Middle frontal gyrus (tissue), 1 donor: ENCODE measurements at regions not wholly inside any gene's neighbourhood (a gene's known extent, or its start where the extent isn't known, plus 50 kb on each side); places are given as distances from the start of the nearest gene placed in this dataset.
"Not testable (repeated sequence)": the region's sequence is repeated elsewhere in the genome, so short reads cannot be mapped to it uniquely, and the experiment has no call there.

Experiments
- DNase-seq: peaks from one replicate; pipeline ENCODE4 v3.0.0-alpha.2; 2015; ENCODE audit warnings: low spot score; ENCODE audit errors: extremely low spot score

GRCh38 chr6:144433446-144433845 lies 148.3 kb downstream of the UTRN start:
- DNase-seq: not testable (repeated sequence)

GRCh38 chr6:144434308-144434990 lies 149.3 kb downstream of the UTRN start:
- DNase-seq: no peak

- DNase-seq: no peak
Measured at GRCh38 chr6:144435602-144436426, 150.7 kb downstream of the UTRN start.

GRCh38 chr6:144437105-144437504 lies 152.0 kb downstream of the UTRN start:
- DNase-seq: no peak

GRCh38 chr6:144438103-144438502 lies 153.0 kb downstream of the UTRN start:
- DNase-seq: no peak

- DNase-seq: no peak
Measured at GRCh38 chr6:144439016-144439415, 153.9 kb downstream of the UTRN start.

- not testable (repeated sequence) for DNase-seq
Measured at GRCh38 chr6:144441801-144442200, 156.7 kb downstream of the UTRN start.

- no peak for DNase-seq
Measured at GRCh38 chr6:144443157-144443556, 158.0 kb downstream of the UTRN start.

- DNase-seq: no peak
Measured at GRCh38 chr6:144447472-144447871, 162.3 kb downstream of the UTRN start.

GRCh38 chr6:144449218-144449617 lies 164.1 kb downstream of the UTRN start:
- DNase-seq: no peak

- no peak for DNase-seq
Measured at GRCh38 chr6:144449911-144450597, 164.9 kb downstream of the UTRN start.

- no peak for DNase-seq
Measured at GRCh38 chr6:144460327-144461095, 175.4 kb downstream of the UTRN start.

- no peak for DNase-seq
Measured at GRCh38 chr6:144462058-144462457, 176.9 kb downstream of the UTRN start.

GRCh38 chr6:144466716-144467115 lies 181.6 kb downstream of the UTRN start:
- DNase-seq: no peak

- DNase-seq: no peak
Measured at GRCh38 chr6:144467172-144467762, 182.1 kb downstream of the UTRN start.

GRCh38 chr6:144467921-144468320 lies 182.8 kb downstream of the UTRN start:
- DNase-seq: no peak

GRCh38 chr6:144468709-144469108 lies 183.6 kb downstream of the UTRN start:
- DNase-seq: no peak

GRCh38 chr6:144469144-144469575 lies 184.0 kb downstream of the UTRN start:
- DNase-seq: no peak

GRCh38 chr6:144470201-144470600 lies 185.1 kb downstream of the UTRN start:
- DNase-seq: not testable (repeated sequence)

GRCh38 chr6:144471986-144472385 lies 186.9 kb downstream of the UTRN start:
- DNase-seq: no peak

GRCh38 chr6:144474290-144474689 lies 189.2 kb downstream of the UTRN start:
- no peak for DNase-seq
